ENCODE measurements at regions not wholly inside any gene's neighbourhood (a gene's known extent, or its start where the extent isn't known, plus 50 kb on each side); places are given as distances from the start of the nearest gene placed in this dataset.

DNA sequence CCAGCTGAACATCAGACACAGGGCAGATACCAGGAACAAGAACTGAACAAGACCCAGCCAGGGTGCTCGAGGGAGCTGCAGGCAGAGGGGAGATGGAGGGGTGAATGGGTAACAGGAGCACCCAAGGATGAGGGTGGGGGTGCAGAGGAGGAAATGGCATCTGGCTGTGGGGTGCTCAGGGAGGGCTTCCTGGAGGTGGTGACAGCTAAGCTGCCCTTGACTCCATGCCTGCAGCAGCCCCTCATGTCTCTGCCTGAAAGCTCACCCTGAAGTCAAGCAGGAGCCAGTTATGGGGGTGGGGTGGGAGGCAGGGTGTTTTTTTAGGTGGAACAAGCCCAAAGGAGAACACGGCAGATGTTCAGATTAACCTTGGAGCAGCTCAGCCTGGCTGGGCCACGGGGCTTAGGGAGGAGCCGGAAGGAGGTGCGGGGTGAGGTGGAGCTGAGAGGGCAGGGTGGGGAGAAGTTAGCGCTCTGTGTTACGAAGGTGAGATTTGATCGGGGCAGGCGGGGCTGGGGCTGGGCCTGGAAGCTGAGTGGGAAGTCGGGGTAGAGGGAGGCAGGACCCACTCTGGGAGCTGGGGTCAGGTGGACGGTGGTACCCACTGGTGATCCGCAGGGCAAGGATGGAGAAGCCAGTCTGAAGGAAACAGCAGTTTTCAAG, 143.0 kb downstream of the ENGASE start:
- DNase-seq, result no peak

DNA sequence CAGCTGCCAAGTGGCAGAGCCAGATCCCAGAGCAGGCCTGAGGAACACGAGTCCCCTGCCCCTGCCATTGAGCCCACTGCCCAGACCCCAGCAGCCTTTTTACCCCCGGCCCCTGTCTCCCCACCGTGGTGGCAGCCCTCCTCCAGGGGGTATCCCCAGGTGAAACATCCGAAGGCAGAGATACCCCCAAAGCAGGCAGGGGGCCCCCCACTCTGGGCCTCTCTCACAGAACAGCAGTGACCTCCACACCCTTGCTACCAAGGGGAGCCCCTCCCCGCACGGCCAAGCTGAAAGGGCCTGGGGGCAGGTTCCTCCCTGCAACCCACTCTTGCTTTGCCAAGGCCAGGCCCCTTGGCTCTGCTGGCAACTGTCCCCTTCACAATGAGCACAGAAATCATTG, 142.2 kb downstream of the ENGASE start:
- DNase-seq, result no peak

DNA sequence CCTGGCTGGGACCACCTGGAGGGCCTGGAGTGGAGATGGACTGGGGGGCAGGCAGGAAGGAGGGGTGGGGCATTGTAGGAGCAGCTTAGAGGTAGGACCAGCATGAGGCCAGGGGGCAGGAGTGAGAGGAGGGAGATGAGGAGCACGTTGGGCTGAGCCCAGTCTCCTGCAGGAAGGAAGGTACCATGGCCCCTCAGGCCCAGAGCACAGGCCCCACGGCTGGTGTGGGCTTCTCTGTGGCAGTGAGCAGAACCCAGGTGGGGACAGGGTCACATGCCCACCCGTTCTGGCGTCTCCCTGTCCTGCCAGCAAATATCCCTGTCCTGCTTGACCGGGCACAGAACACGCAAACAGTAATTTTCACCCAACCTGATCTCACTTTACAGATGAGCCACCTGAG, 141.8 kb downstream of the ENGASE start:
- DNase-seq, result no peak

DNA sequence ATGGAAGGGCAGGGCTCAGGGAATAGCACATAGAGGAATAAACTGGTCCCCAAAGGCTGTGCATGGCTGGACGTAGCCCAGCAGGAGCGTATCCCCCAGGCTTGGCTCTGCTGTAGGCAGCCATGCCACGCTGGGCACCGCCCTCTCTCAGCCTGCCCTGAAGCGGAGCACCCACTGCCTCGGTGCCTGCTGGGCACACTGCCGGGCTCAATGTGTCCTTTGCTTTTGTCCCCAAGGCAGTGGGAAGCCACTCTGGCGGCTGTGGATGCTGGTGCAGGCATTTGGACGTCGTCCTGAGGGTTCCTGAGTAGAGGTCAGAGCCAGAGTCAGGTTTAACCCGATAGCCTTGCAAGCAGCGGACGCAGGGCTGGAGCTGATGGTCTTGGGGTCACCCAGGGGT, 141.0 kb downstream of the ENGASE start:
- DNase-seq, result no peak

DNA sequence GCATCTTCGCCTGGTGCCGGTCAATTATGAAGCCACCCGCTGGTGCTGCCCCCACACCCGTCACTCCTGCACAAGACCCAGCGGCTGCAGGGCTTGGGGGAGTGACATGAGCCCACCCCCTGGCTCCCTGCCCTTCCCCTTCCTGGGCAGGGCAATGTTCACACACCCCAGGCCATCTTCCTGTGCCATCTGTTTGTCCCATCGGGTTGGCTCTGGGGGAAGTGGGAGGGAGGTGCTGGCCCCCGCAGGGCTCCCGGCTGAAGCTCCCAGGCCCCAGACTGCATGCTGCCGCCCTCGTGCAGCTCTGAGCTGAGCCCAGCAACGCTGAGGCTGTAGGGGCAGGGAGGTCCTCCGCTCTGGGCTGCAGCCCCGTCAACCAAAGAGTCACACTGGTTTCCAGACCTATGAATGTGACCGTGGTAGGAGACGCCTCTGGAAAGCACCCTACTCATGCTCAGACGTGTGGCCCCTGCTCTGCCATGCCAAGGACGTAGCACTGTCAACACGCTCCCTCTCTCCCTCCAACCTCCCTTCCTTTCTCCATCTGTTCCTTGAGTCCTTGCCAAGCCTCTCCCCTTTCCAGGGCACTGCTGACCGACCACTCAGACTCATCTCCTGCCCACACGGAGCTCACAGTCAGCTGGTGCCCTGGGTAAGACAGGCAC, 140.4 kb downstream of the ENGASE start:
- DNase-seq, result no peak

DNA sequence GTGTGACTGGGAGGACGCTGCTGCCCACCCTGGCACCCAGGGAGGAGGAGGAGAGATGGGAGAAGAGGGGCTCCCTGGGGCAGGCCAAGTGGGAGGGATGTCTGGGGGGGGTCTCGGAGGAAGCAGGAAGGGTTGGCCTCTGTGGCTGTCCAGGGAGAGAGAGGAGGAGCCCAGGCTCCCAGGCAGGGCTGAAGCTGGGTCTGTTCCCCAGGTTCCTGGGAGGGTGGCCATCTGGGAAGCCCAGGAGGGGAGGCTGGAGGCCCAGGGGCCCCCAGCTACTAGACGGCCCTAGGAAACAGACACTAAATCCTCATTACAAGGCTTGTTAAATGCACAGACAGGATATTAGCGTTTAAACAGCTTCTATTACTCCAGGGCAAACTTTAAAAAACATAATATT, 139.8 kb downstream of the ENGASE start:
- no peak for DNase-seq

DNA sequence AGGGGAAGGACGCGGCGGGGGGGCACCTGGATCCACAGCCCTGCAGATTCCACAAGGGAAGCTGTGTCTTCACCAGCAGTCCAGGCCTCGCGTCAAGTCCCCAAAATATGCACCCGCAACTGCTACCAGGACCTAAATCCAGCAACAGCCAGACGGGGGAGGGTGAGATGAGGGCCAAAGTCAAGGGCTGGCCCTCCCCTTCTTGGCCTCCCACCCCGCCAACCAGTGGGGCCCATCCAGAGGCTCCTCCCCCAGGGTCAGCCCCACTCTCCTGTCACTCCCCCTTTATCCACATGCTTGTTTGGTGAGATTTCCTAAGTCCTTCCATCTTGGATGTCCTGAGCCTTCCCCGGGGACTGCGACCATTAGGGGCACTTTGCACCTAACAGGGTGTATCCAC, 138.7 kb downstream of the ENGASE start:
- DNase-seq, result no peak

DNA sequence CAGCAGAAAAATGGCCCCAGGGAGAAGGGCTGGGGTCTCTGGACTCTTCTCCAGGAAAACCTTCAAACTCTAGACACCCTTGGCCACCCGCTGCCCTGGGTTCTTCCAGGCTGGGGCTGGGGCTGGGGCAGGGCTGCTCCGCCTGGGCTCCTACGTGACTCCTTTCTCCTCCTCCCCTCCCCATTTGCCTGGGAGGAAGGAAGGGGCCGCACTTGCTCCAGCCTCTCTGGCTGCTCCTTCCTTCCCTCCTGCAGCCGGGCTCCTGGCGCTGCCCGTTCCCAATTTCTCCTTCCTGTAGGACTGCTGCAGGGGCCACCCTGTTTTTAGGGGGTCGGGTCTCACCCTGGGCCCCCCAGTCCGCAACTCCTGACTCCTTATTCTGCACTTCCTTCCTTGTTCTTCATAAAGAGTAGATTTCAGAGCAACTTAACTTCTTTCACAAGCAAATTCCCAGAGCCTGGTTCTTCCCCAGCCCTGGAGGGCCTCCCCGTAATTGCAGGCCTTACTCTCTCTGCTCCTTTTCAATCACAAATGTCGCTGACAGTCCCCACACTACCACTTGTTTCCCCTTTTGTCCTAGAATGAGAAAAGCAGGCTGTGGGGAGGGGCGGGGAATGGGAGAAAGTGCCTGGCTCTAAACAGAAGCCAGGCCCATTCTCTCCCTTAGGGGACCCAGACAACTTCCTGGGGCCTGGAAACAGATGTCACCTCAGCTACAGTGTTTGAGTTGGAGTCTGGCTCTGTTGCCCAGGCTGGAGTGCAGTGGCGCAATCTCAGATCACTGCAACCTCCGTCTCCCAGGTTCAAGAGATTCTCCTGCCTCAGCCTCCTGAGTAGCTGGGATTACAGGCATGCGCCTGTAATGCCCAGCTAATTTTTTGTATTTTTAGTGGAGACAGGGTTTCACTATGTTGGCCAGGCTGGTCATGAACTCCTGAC, 137.8 kb downstream of the ENGASE start:
- DNase-seq, result no peak

DNA sequence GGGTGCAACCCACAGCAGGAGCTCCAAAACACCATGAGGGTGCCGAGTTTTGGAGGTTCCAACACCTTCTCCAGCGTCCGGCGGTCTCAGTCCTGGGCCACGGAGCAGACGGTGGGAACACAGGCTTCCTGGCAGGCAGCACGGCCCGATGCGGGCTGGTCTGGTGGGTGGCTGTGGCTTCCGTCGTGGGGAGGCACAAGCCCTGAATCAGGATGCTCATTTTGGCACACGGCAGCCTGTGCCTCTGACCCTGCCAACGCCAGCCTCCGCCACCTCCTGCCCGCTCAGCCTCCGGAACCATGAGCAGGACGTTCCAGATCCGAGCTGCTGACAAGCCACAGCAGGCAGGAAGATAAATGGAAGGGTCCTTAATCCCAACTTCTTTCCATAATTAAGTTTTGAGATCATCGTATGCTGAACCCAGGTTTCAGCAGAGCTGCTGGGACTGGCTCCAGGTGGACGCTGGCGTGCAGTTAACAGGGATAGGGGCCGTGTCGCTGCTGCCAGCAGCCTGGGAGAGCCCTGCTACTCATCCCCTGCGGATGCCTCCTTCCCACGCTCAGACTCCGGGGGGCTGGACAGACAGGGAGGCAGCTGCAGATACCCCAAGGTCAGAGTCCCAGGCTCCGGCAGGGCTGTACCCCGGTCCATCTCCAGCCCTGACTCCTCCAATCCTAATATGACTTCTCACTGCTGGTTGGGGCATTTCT, 136.6 kb downstream of the ENGASE start:
- DNase-seq, result no peak

DNA sequence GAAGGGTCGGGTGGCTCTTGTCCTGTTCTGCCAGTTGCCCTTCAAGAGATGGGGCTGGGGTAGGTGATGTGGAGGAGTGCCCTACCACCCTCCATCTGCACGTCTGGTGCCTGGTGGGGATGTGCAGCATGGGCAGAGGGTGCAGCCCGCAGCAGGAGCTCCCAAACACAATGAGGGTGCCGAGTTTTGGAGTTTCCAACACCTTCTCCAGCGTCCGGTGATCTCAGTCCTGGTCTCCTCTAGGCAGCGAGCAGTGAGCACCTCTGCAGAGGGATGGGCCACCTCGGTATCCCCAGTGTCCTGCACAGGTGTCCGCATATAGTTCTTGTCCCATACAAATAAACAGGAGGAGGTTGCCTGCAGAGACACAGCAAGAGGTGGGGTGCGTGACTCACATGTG, 136.0 kb downstream of the ENGASE start:
- no peak for DNase-seq

DNA sequence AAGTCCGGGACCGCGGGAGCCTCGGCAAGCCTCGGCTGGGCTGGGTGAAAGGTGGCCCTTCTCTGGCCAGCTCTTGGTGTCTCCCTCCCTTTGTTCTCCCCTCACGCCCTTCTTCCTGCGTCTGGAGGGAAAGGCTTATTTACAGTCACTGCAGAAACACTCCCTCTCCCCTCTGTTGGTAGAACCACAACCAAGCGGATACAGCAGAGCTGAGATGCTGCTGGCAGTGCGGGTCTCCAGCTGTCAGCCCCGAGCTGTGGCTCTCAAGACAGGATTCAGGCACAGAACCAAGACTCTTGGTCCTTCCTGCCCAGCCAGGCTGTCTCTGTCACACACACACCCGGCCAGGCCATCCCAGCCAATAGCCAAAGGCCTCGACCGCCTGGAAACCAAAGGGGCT, 133.3 kb downstream of the ENGASE start:
- no peak for DNase-seq

DNA sequence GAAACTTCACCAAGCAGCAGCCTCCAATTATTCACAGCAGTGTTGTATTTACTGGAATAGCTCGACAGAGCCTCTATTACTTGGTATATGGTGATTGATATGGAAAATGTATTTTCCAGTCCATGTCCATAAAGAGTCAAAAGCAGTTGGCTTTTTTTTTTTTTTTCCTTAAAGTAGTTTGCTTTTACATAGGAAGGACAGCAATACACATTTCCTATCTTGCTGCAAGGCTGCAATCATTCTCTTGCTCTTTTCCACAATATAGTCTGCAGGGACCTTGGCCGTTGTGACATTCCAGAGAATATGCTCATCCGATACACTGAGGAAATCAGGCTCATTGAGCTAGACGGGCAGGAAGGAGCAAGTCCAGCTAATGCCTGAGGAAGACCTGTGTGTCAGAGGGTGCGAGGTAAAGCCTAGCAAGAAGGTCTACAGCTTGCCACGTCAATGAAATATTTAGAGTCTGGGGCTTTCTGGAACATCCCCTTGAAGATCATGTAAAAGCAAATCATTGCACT, 131.1 kb downstream of the ENGASE start:
- no peak for DNase-seq

DNA sequence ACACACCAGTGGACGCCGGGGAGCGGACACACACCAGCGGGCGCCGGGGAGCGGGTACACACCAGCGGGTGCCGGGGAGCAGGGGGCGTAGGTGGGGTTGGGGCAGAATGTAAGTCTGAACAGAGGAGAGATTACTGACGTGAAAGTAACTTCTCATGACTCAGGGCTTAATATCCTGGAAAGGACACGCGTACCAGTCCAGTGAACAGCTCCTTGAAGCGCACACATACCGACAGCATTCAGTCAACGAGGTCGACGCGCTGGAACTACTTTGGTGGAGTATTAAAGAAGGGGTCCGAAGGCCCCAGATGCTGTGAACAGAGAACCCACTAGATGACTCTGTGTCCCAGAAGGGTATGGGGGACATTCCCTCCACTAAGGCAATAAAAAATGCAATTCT, 129.6 kb downstream of the ENGASE start:
- DNase-seq, result no peak

DNA sequence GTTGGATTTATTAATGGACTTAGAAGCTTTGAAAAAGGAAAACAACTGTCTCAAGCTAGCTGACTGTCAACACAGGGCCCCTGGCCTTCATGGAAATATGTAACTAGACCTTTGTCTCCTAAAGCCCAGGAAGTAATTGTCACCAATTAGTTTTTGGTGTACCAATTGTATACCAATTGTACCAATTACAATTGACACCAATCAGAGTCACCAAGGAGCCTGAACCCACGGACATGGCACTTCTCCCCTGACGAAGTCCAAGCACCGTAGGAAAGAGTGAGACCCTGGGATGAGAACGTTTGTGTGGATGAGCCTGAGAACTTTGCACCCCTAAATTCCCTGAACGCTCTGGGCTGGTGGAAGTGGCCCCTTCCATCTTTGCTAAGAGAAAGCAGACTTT, 129.0 kb downstream of the ENGASE start:
- no peak for DNase-seq

DNA sequence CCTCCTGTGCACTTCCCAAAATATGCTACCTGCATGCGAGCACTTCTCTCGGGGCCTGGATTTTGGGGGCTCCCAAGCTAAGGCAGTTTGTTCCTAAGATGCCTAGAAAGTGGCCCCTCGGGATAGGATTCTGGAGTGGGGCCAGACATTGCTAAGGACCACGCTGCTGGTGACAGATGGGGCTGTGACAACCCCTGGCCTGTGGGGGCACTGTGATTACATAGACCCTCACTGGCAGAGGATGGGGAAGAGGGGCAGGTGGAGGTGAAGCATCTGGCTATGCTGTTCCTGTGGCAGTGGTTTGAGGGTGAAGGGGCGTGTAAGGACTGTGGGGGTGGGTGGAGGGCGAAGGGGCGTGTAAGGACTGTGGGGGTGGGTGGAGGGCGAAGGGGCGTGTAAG, 128.4 kb downstream of the ENGASE start:
- no peak for DNase-seq

DNA sequence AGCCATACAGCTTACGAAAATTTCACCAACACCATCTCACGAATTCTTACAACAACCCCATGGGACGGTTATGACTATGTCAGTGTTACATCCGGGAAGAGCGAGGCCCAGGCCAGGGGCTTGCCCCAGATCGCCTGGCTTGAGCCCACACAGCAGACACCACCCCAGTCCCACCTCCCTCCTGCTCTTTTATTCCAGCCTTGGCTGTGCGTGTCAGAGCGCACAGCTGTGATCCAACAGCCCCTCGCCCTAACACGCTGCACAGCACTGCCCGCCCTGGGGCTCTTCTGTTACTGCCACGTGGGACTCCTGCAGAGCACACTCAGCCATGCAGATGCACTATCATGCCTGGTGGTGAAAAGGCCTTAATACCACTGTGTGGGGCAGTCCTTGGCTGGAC, 127.9 kb downstream of the ENGASE start:
- DNase-seq, result no peak

DNA sequence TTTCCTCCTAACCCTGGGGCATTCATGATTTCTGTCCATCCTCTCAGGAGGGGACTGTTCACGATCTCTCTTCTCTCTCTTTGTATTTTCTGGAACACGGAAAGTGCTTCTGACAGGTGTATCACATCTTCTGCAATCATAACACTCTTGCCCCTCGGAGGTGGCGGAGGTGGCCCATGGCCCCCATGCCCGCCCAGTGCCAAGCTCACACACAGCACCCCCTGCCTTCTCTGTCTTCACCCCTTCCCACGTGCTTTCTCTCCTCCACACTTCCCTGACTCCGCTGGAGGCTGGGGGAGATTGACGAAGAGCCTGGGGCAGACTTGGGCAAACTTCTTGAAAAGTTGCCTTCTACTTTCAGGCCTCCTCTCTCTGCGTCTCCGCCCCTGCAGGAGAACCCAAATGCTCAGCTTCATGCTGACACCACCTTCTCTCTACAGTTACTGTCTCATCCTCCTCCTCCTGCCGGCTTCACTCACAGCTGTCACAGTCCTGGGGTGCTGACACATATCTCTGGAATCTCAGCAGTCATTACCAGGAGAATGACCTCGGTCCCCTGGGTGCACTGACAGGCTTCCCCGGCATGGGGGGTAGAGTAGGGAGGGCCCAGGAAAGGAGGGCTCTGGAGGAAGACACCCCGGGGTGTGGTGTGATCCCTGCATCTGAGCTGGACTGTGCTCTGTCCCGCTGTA, 127.1 kb downstream of the ENGASE start:
- peak; percentile 36 for DNase-seq

DNA sequence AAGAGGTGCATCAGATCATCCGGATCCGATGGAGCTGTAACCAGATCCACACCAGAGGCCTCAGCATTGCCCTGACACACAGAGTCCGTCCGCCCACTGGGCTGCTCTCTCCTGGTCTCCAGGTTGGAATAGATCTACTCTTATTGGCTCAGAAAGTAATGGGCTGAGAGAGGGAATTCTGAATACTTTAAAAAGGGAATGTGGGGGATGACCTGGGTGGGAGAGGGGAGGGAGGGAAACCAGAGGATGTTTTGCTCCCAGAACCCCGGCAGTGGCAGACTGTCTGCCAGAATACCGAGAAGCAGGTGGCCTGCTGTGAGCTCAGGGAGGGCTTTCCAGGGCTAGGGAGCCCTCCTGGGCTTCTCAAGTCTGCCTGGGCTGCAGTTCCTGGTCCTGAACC, 126.5 kb downstream of the ENGASE start:
- DNase-seq, result no peak

DNA sequence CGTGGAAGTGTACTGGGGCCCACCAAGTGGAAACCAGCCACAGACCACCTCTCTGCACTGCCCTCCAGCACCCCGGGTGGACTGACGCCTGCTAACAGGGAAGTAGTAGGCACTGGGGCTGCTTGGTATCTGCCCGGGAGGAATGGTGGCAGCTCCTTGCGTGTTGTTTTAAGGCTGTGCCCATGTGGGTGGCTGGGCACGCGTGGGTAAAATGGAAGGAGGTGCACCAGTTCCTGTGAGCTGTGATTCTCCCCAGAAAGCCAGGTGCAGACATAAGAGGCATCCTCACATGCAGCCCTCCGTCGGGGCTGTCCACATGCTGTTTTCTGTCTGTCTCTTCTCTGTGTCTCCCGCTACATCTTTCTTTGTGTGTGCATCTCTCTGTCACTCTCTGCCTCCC, 122.3 kb downstream of the ENGASE start:
- no peak for DNase-seq

DNA sequence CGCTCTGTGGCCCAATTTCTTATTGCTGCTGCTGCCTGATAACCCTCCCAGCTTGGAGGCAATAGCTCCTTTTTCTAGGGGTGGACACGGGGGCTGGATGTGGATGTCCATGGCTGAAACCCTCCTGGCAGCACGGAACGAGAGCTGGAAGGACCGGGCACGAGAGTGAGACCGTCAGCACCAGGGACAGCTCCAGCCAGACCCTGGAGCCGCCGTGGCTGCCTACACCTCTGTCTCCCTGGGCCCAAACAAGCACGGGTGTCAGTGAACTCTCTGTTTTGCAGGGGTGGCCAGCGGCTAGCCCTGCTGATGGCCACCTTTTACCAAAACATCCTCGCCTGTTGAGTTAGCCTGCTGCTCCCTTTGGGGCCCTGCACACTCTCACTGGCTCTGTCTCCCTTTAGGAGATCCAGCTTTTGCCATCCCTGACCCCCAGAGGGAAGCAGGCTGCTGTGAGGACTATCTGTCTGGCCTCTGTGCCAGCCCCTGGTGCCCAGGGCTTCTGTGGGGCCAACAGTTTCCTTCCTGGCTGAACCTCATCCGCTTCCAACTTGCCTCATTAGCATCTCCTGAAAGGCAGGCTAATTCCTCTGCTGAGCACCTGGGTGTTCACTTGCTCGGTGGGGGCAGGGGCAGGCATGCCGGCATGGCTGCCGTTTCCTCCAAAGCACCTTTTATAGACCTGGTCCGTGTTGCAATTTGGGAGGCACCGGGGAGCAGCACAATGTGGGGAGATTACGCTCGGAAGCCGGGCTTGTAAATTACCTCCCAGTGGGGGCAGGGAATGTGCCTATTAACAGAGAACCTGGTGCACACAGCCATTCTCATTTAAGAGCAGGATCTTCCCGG, 118.1 kb downstream of the ENGASE start:
- peak; percentile 76 for DNase-seq
